ENCODE measurements at regions not wholly inside any gene's neighbourhood (a gene's known extent, or its start where the extent isn't known, plus 50 kb on each side); places are given as distances from the start of the nearest gene placed in this dataset.

GRCh38 chr5:174649391-174649790 lies 75.0 kb upstream of the MSX2 start:
- no peaks in the 10 kb centered on the region for H3K4me1 ChIP-seq (ENCODE audit: control insufficient read depth, extremely low read depth, insufficient read depth, low read length)
- H3K9ac ChIP-seq (replicated peaks; ENCODE audit: extremely low read depth, insufficient read depth, low read length), result no peak overlapping the region
- no peaks in the 10 kb centered on the region for H4K20me1 ChIP-seq (replicated peaks; ENCODE audit: control insufficient read depth, extremely low read depth, insufficient read depth, low read length)
- intact Hi-C loops (cut with micrococcal nuclease), result no loop called here
- H3K9me1 ChIP-seq (replicated peaks; ENCODE audit: control insufficient read depth, extremely low read depth, insufficient read depth, low read length), result no peaks in the 10 kb centered on the region
- H3K27me3 ChIP-seq (ENCODE audit: control insufficient read depth in 2 of 2, insufficient read depth in 2 of 2, low read length in 2 of 2), result no peaks in the 10 kb centered on the region
- DNase-seq (ENCODE audit: low read depth, low spot score), result no peak
- ChIA-PET CTCF (no interaction called here), POLR2A (no interaction called here)
- H3K36me3 ChIP-seq (ENCODE audit: control insufficient read depth in 2 of 2, extremely low read depth in 1 of 2, insufficient read depth in 2 of 2, low read length in 2 of 2), result no peaks in the 10 kb centered on the region
- no peak overlapping the region for H2AFZ ChIP-seq (ENCODE audit: low read depth, low read length)
- no peaks in the 10 kb centered on the region for H3K79me2 ChIP-seq (ENCODE audit: control insufficient read depth, insufficient read depth, low read length)
- no TSS peak for BruUV-seq (replicated peaks)
- dilution Hi-C loops (cut with MboI; ENCODE audit: extremely low pct_ligation_motif_present, low sequenced_read_pairs), result no loop called here
- no peaks in the 10 kb centered on the region for H3K9me3 ChIP-seq (replicated peaks; ENCODE audit: control insufficient read depth, insufficient read depth, low read length)
- TF ChIP-seq POLR2AphosphoS5 (IDR thresholded peaks at IDR 0.05; ENCODE audit: insufficient read depth, low read depth, low read length) (no peak), CTCF (IDR thresholded peaks at IDR 0.05; ENCODE audit: extremely low read depth in 1 of 2, insufficient read depth in 1 of 2, low read depth in 1 of 2, low read length in 2 of 2) (no peak), MAX (IDR thresholded peaks at IDR 0.05; ENCODE audit: insufficient read depth, insufficient read length) (no peak), GATA2 (IDR thresholded peaks at IDR 0.05; ENCODE audit: insufficient read depth, insufficient read length, low read depth, low read length) (no peak), JUN (IDR thresholded peaks at IDR 0.05; ENCODE audit: borderline replicate concordance, insufficient read depth, insufficient read length, low read depth) (no peak), MYC (IDR thresholded peaks at IDR 0.05; ENCODE audit: low read depth, low read length) (no peak), POLR2A (IDR thresholded peaks at IDR 0.05; ENCODE audit: low read depth, low read length) (no peak), FOS (IDR thresholded peaks at IDR 0.05; ENCODE audit: borderline replicate concordance, insufficient read depth, low read length) (no peak), EZH2 (IDR thresholded peaks at IDR 0.05; ENCODE audit: borderline replicate concordance, low read depth, low read length, severe bottlenecking) (no peak)
- no peak overlapping the region for H3K4me3 ChIP-seq (replicated peaks in 1 of 3; ENCODE audit: insufficient read depth in 1 of 3, low read depth in 1 of 3, low read length in 3 of 3)
- FAIRE-seq, result no peak
- no peak overlapping the region for H3K4me2 ChIP-seq (ENCODE audit: insufficient read depth, low read length)
- H3K27ac ChIP-seq (ENCODE audit: insufficient read depth, low read depth, low read length), result no peak overlapping the region
